ENCODE measurements at regions not wholly inside any gene's neighbourhood (a gene's known extent, or its start where the extent isn't known, plus 50 kb on each side); places are given as distances from the start of the nearest gene placed in this dataset.
"Not testable (repeated sequence)": the region's sequence is repeated elsewhere in the genome, so short reads cannot be mapped to it uniquely, and the experiment has no call there.

- no CpG with 5 or more reads among the region's 8 CpGs for WGBS (ENCODE audit: insufficient coverage)
- H3K27ac ChIP-seq (ENCODE audit: insufficient read depth in 1 of 2, low read depth in 1 of 2, low read length in 2 of 2, poor library complexity in 1 of 2, severe bottlenecking in 2 of 2); H3K4me1 ChIP-seq (ENCODE audit: control extremely low read depth in 1 of 4, control insufficient read depth in 4 of 4, insufficient read depth in 4 of 4, low read length in 3 of 4); H3K36me3 ChIP-seq (ENCODE audit: control insufficient read depth in 4 of 4, insufficient read depth in 4 of 4, low read length in 3 of 4); H3K4me3 ChIP-seq (ENCODE audit: control insufficient read depth in 1 of 7, extremely low read depth in 1 of 7, insufficient read depth in 4 of 7, low read depth in 2 of 7, low read length in 6 of 7); H3K27me3 ChIP-seq (replicated peaks in 2 of 5; ENCODE audit: control insufficient read depth in 4 of 5, insufficient read depth in 5 of 5, low read length in 4 of 5); H3K9me3 ChIP-seq (ENCODE audit: control extremely low read depth in 1 of 5, control insufficient read depth in 4 of 5, insufficient read depth in 2 of 5, low read depth in 1 of 5, low read length in 4 of 5); CTCF ChIA-PET; POLR2A ChIA-PET; DNase-seq: not testable (repeated sequence)
Measured at GRCh38 chr21:9690981-9691380, 830.4 kb upstream of the TPTE start.

GRCh38 chr21:9695759-9696158 lies 825.6 kb upstream of the TPTE start:
- H3K27me3 ChIP-seq (replicated peaks in 2 of 5; ENCODE audit: control insufficient read depth in 4 of 5, insufficient read depth in 5 of 5, low read length in 4 of 5); POLR2A ChIA-PET; CTCF ChIA-PET; H3K4me3 ChIP-seq (ENCODE audit: control insufficient read depth in 1 of 7, extremely low read depth in 1 of 7, insufficient read depth in 4 of 7, low read depth in 2 of 7, low read length in 6 of 7); H3K9me3 ChIP-seq (ENCODE audit: control extremely low read depth in 1 of 5, control insufficient read depth in 4 of 5, insufficient read depth in 2 of 5, low read depth in 1 of 5, low read length in 4 of 5); H3K36me3 ChIP-seq (ENCODE audit: control insufficient read depth in 4 of 4, insufficient read depth in 4 of 4, low read length in 3 of 4); H3K27ac ChIP-seq (ENCODE audit: insufficient read depth in 1 of 2, low read depth in 1 of 2, low read length in 2 of 2, poor library complexity in 1 of 2, severe bottlenecking in 2 of 2); DNase-seq; H3K4me1 ChIP-seq (ENCODE audit: control extremely low read depth in 1 of 4, control insufficient read depth in 4 of 4, insufficient read depth in 4 of 4, low read length in 3 of 4): not testable (repeated sequence)
- WGBS (ENCODE audit: insufficient coverage) = 62% methylated on average over 3 of the region's 6 CpGs

- H3K36me3 ChIP-seq (ENCODE audit: control insufficient read depth in 4 of 4, insufficient read depth in 4 of 4, low read length in 3 of 4); H3K27me3 ChIP-seq (replicated peaks in 2 of 5; ENCODE audit: control insufficient read depth in 4 of 5, insufficient read depth in 5 of 5, low read length in 4 of 5); H3K9me3 ChIP-seq (ENCODE audit: control extremely low read depth in 1 of 5, control insufficient read depth in 4 of 5, insufficient read depth in 2 of 5, low read depth in 1 of 5, low read length in 4 of 5); CTCF ChIA-PET; H3K27ac ChIP-seq (ENCODE audit: insufficient read depth in 1 of 2, low read depth in 1 of 2, low read length in 2 of 2, poor library complexity in 1 of 2, severe bottlenecking in 2 of 2); H3K4me3 ChIP-seq (ENCODE audit: control insufficient read depth in 1 of 7, extremely low read depth in 1 of 7, insufficient read depth in 4 of 7, low read depth in 2 of 7, low read length in 6 of 7); DNase-seq; H3K4me1 ChIP-seq (ENCODE audit: control extremely low read depth in 1 of 4, control insufficient read depth in 4 of 4, insufficient read depth in 4 of 4, low read length in 3 of 4); POLR2A ChIA-PET: not testable (repeated sequence)
- no CpG with 5 or more reads among the region's 8 CpGs for WGBS (ENCODE audit: insufficient coverage)
Measured at GRCh38 chr21:9697751-9698150, 823.6 kb upstream of the TPTE start.

GRCh38 chr21:9705016-9705415 lies 816.4 kb upstream of the TPTE start:
- CTCF ChIA-PET; POLR2A ChIA-PET; H3K4me3 ChIP-seq (ENCODE audit: control insufficient read depth in 1 of 7, extremely low read depth in 1 of 7, insufficient read depth in 4 of 7, low read depth in 2 of 7, low read length in 6 of 7); H3K4me1 ChIP-seq (ENCODE audit: control extremely low read depth in 1 of 4, control insufficient read depth in 4 of 4, insufficient read depth in 4 of 4, low read length in 3 of 4); H3K27ac ChIP-seq (ENCODE audit: insufficient read depth in 1 of 2, low read depth in 1 of 2, low read length in 2 of 2, poor library complexity in 1 of 2, severe bottlenecking in 2 of 2); DNase-seq; H3K9me3 ChIP-seq (ENCODE audit: control extremely low read depth in 1 of 5, control insufficient read depth in 4 of 5, insufficient read depth in 2 of 5, low read depth in 1 of 5, low read length in 4 of 5); H3K36me3 ChIP-seq (ENCODE audit: control insufficient read depth in 4 of 4, insufficient read depth in 4 of 4, low read length in 3 of 4); H3K27me3 ChIP-seq (replicated peaks in 2 of 5; ENCODE audit: control insufficient read depth in 4 of 5, insufficient read depth in 5 of 5, low read length in 4 of 5): not testable (repeated sequence)
- WGBS (ENCODE audit: insufficient coverage) = 88% methylated on average over 3 of the region's 44 CpGs

- DNase-seq; CTCF ChIA-PET; H3K4me3 ChIP-seq (ENCODE audit: control insufficient read depth in 1 of 7, extremely low read depth in 1 of 7, insufficient read depth in 4 of 7, low read depth in 2 of 7, low read length in 6 of 7); POLR2A ChIA-PET; H3K4me1 ChIP-seq (ENCODE audit: control extremely low read depth in 1 of 4, control insufficient read depth in 4 of 4, insufficient read depth in 4 of 4, low read length in 3 of 4); H3K9me3 ChIP-seq (ENCODE audit: control extremely low read depth in 1 of 5, control insufficient read depth in 4 of 5, insufficient read depth in 2 of 5, low read depth in 1 of 5, low read length in 4 of 5); H3K27me3 ChIP-seq (replicated peaks in 2 of 5; ENCODE audit: control insufficient read depth in 4 of 5, insufficient read depth in 5 of 5, low read length in 4 of 5); H3K27ac ChIP-seq (ENCODE audit: insufficient read depth in 1 of 2, low read depth in 1 of 2, low read length in 2 of 2, poor library complexity in 1 of 2, severe bottlenecking in 2 of 2); H3K36me3 ChIP-seq (ENCODE audit: control insufficient read depth in 4 of 4, insufficient read depth in 4 of 4, low read length in 3 of 4): not testable (repeated sequence)
- no CpG with 5 or more reads among the region's 63 CpGs for WGBS (ENCODE audit: insufficient coverage)
Measured at GRCh38 chr21:9705455-9705854, 815.9 kb upstream of the TPTE start.

- POLR2A ChIA-PET; H3K27me3 ChIP-seq (replicated peaks in 2 of 5; ENCODE audit: control insufficient read depth in 4 of 5, insufficient read depth in 5 of 5, low read length in 4 of 5); CTCF ChIA-PET; H3K4me3 ChIP-seq (ENCODE audit: control insufficient read depth in 1 of 7, extremely low read depth in 1 of 7, insufficient read depth in 4 of 7, low read depth in 2 of 7, low read length in 6 of 7); H3K9me3 ChIP-seq (ENCODE audit: control extremely low read depth in 1 of 5, control insufficient read depth in 4 of 5, insufficient read depth in 2 of 5, low read depth in 1 of 5, low read length in 4 of 5); H3K4me1 ChIP-seq (ENCODE audit: control extremely low read depth in 1 of 4, control insufficient read depth in 4 of 4, insufficient read depth in 4 of 4, low read length in 3 of 4); DNase-seq; H3K27ac ChIP-seq (ENCODE audit: insufficient read depth in 1 of 2, low read depth in 1 of 2, low read length in 2 of 2, poor library complexity in 1 of 2, severe bottlenecking in 2 of 2); H3K36me3 ChIP-seq (ENCODE audit: control insufficient read depth in 4 of 4, insufficient read depth in 4 of 4, low read length in 3 of 4): not testable (repeated sequence)
- WGBS (ENCODE audit: insufficient coverage) = 76% methylated on average over 4 of the region's 6 CpGs
Measured at GRCh38 chr21:9724542-9724941, 796.8 kb upstream of the TPTE start.

- H3K27me3 ChIP-seq (replicated peaks in 2 of 5; ENCODE audit: control insufficient read depth in 4 of 5, insufficient read depth in 5 of 5, low read length in 4 of 5); H3K4me1 ChIP-seq (ENCODE audit: control extremely low read depth in 1 of 4, control insufficient read depth in 4 of 4, insufficient read depth in 4 of 4, low read length in 3 of 4); H3K9me3 ChIP-seq (ENCODE audit: control extremely low read depth in 1 of 5, control insufficient read depth in 4 of 5, insufficient read depth in 2 of 5, low read depth in 1 of 5, low read length in 4 of 5); DNase-seq; H3K4me3 ChIP-seq (ENCODE audit: control insufficient read depth in 1 of 7, extremely low read depth in 1 of 7, insufficient read depth in 4 of 7, low read depth in 2 of 7, low read length in 6 of 7); H3K27ac ChIP-seq (ENCODE audit: insufficient read depth in 1 of 2, low read depth in 1 of 2, low read length in 2 of 2, poor library complexity in 1 of 2, severe bottlenecking in 2 of 2); POLR2A ChIA-PET; CTCF ChIA-PET; H3K36me3 ChIP-seq (ENCODE audit: control insufficient read depth in 4 of 4, insufficient read depth in 4 of 4, low read length in 3 of 4): not testable (repeated sequence)
- 26% methylated on average over 3 of the region's 3 CpGs for WGBS (ENCODE audit: insufficient coverage)
Measured at GRCh38 chr21:9727187-9727586, 794.2 kb upstream of the TPTE start.

Data from common myeloid progenitor, CD34-positive (primary cell).